NCI-H146 treated with DMSO at 0.1 percent for 48 hours (cell line): ENCODE measurements at regions not wholly inside any gene's neighbourhood (a gene's known extent, or its start where the extent isn't known, plus 50 kb on each side); places are given as distances from the start of the nearest gene placed in this dataset.

Source experiments
- DNase-seq: peaks from one replicate; lab custom pipeline; 2025; ENCODE audit not compliant: unreplicated experiment; lab: John Stamatoyannopoulos, UW

DNA sequence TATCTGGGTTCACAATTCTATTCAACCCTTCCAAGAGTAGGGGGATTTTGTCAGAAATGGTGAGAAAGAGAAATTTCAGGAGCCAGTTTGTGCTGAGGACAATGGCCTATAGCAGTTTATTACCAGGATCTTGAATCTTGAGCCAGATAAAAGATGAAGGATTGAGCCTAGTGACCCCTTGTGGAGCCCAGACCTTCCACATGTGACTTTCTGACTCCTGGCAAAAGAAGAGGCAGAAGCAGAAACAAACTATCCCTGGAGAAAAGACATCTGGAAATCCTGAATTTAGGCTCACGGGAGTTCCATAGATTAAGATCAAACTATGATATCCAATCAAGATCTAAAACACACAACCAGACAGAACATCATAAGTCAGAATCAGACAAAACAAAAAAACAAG, 60.9 kb upstream of the CHRM2 start:
- DNase-seq = no peak

DNA sequence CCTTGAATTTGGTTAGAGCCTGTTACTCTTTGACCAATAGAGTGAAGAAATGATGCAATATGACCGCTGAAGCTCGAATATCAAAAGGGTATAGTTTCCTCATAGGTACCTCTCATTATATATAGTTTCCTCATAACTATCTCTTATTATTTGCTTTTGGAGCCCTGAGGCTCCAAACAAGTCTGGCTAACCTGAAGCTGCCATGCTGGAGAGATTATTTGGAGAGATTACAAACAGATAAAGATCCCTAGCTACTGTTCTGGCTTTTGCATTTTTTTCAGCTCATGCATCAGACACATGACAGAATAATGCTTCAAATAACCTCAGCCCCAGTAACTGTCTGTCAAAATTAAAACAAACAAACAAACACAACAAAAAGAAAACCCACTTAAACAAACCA, 65.4 kb upstream of the CHRM2 start:
- DNase-seq = no peak

DNA sequence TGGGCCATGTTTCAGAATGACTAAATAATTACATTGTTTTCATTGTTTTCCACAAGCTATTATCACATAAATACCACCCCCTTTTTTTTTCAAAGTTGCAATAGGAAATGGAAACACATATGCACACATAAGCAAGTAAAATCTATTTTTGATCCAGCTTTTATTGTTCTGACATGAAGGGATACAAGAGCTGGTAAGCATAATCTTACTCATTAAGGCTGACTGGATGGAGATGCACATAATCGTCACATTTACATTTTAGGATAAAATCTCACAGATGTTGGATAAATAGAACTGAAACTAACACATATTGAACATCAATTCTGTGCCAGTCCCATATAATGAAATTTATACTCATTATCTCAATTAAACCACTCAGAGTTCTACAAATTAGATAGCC, 84.5 kb upstream of the CHRM2 start:
- DNase-seq = no peak

DNA sequence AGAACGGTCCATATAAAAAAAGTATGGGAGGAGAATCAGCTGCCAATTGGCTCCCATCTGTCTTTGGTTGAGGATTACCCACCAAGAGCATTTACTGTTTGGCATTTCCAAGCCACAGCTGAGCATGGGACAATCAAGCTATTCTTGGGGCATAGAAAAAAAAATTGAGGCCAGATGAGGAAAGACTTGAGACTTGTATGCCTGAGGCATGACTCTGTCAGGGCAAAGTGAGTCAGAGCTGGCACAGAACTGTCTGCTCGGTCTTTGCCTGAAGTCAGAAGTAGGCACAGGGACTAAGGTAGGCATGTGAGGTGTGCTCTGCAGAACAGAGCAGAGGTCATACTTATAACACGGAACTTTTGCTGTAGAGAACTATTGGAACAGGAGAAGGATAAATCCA, 126.5 kb upstream of the CHRM2 start:
- DNase-seq = no peak

DNA sequence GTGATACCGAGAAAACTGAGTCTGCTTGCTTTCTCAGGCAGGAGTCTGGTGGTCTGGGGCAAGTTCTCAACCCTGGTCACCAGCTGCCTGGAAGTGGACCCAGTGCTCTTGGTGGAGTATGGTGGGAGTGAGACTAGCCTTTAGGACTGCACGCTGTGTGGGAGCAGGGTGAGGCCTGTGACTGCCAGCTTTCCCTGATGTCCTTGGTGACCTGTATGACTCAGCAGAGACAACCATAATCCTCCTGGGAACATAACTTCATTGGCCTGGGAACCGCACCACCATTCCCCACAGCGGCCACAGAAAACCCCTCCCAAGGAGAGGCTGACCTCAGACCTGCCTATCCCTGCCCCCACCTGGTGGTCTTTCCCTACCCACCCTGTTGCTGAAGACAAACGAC, 139.5 kb upstream of the CHRM2 start:
- DNase-seq = no peak

DNA sequence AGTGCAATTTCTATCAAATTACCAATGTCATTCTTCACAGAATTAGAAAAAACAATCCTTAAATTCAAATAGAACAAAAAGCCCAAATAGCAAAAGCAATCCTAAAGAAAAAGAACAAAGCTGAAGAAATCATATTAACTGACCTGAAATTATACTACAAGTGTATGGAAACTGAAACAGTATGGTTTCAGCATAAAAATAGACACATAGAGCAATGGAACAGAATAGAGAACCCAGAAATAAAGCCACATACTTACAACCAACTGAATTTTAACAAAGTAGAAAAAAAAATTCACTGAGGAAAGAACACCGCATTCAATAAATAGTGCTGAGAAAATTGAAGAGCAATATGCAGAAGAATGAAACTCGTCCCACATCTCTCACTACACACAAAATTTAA, 142.0 kb upstream of the CHRM2 start:
- no peak for DNase-seq

DNA sequence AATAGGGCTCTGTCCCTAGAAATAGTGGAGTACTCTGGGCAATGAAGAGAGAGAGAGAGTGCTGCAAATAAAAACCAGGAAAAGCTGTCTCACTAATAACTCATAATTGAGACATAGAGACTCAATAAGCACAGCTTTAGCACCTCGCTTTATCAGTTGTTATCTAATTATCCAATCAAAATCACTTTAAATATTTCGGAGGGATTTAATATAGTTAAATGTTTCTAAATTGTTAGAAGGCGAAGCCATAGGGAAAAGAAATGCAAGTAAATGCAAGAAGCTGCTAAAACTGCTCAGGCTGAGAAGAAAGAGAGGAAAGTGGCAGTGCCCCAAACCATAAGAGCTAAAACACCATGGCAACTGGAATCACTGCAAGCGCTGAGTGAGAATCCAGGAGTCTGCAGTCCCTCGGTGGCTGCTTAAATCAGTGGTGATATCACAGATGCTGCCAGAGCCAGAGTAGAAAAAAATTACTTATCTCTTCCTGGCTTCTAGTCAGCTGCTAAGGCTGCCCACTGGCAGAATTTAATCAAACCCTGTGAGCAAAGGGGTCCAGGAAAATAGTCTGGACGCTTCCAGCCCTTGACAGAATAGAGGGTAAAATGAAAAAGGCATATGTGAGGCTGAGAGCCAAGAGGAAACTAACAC, 150.4 kb upstream of the CHRM2 start:
- DNase-seq = no peak

DNA sequence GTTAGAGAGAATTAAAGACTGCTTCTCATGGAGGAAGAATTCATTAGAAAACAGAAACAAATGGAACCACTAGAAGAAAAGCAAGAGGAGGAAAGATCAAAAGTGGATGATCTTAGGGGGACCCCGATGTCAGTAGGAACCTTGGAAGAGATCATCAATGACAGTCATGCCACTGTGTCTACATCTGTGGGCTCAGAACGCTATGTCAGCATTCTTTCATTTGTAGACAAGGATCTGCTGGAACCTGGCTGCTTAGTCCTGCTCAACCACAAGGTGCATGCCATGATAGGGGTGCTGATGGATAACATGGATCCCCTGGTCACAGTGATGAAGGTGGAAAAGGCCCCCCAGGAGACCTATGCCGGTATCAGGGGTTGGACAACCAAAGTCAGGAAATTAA, 154.4 kb upstream of the CHRM2 start:
- DNase-seq = no peak

DNA sequence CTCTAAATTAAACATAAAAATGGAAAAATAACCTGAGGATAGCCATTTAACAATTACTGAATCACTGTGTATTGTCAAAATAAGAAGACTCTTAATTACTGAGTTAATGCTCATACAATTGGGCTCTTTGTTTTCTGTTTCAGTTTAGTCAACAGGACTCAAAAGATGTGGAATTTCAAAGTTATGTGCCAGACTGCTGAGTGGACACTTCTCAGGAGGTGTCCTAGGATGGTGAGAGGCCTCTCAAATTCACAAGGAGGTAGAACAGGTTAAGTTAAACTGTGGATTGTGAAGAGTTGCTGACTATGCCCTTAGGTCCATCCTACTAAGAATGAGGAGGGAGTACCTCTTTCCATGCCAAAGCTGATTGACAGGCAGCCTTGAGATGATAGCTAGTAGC, 157.7 kb upstream of the CHRM2 start:
- no peak for DNase-seq

DNA sequence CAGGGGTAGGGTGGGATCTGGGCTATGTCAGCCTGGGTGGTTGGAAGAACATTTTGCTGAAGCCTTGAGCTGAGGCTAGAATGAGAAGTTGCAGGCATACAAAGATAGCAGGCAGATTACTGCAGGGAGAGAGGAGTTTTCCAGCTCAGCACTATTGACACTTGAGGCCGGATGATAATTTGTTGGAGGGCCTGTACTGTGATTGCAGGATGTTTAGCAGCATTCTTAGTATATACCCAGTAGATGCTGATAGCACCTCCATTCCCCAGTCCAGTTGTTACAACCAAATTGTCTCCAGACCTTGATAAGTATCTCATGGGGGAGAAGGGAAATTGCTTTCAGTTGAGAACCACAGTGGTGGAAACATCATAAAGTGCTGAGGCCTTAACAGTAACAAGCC, 158.6 kb upstream of the CHRM2 start:
- no peak for DNase-seq

DNA sequence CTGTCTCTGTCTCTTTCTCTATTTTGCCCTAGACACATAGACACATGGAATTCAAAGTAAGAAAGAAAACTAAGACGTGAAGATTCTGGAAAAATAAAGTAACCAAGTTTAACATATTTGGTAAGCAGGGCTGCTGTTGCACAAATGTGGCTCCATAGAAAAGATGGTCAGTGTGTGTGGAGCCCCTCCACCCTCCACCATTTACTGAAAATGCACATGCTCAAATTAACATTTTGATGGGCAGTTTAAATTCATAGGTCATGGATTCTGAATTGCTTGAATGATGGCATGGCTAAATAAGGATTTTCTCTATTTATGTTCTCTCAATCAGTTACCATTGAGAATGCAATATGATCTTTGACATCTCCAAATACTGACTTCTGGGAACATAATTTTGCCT, 165.5 kb upstream of the CHRM2 start:
- DNase-seq = no peak

DNA sequence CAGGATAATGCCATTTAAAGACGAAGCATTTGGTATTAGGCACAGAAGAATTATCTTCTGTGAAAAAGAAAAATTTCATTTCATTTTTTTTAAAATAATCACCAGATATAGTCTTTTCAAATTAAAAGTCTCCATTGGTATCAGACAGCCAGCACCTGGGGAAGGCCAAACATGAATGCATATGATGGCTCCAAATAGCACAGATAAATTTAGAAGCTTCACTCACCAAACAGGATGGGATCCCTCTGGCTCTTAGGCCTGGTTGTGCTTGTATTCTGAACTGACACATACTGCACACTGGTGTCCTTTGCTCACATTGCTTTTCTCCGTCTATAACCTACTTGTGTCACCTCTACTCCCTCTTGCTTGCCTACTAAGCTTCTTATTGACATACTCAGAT, 169.5 kb upstream of the CHRM2 start:
- DNase-seq = no peak

DNA sequence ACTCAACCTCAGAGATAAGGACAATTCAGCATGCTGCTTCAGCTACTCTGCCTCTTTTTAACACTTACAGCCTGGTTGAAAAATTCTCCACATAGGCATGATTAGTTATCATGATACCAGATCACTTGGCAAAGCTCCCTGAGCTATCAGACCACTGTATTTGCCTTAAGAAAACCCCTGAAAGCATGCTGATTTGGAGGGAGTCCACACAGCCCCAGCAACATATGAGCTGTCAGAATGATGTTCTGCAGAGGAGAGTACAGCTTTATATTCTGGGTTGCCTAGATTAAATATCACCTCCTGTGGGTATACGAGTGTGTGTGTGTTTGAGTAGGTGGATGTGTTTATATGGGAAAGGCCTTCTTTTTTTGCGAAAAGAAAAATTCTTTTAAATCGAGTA, 170.2 kb upstream of the CHRM2 start:
- DNase-seq = no peak

DNA sequence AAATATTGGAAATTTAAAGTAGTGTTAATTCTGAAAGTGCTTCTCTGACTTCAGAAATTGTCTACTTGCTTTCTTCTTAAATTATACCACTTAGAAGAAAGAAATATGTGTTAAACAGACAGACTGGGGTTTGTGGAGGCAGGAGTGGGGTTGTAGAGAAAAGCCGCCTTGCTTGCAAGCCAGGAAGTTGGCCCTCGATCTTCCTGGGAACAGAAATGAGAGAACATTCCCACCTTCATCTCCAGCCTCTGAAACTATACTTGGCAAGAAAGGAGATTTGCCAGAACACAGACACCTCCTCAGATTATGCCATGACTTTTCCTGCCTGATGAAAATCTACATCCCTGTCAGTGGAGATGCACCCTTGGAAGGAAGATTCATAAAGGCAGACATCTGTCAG, 171.2 kb upstream of the CHRM2 start:
- no peak for DNase-seq

DNA sequence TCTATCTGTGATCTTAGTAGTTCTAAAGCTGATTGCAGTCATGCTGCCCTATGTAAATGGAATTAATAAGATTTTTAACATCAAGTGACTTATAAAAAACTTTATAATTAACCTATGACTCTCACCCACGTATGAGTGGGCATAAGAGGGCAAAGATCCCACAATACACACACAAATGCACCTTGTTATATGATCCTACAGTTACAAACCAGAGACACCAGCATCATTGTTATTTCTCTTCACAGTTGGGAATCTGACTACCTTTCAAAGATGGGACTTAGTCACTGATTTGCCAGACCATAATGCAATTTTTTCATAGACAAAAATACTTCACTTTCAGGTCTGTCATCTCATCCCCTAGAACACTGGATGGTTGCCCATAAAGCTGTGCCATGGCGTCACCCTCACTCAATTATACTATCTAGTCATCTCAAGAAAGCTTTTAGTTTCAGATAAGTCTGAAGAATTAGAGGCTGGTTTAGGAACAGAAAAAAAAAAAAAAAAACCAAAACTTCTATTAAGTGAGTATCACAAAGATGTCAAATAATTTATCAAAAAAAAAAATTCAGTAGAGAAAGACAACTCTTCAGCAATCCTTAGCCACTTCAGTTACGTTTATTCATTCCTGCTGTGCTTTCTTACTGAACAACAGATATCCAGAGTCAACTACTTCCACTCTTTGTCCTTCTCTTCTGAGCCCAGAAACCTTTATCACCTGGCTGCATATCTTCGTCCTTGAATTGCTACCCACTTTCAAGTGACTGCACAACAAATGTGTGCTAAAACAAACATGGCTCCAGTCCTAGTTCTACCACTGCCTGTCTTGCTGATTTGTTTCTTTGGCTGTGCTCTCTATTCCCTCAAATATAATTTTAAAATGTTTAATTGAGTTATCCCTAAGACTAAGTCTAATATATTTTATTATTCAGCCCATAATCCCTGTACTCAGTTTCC, 175.0 kb upstream of the CHRM2 start:
- DNase-seq = no peak

DNA sequence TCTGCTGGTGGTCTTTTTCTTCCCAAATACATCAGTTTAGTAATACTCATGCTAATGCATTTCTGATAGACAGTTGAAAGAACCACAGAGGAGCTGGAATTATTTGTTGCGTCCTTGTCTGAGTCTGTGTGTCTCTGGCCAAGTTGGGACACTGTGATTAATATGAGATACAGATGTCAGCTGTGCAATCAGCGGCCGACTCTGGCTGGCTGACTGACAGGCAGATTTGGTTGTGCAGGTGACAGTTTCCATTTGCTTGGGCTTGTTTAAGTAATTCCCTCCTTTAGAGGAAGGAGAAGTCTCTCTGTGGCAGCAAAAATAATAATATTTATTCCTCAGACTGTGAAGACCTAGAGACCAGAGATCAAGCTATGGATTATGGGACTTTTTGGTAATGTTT, 176.2 kb upstream of the CHRM2 start:
- DNase-seq = no peak

DNA sequence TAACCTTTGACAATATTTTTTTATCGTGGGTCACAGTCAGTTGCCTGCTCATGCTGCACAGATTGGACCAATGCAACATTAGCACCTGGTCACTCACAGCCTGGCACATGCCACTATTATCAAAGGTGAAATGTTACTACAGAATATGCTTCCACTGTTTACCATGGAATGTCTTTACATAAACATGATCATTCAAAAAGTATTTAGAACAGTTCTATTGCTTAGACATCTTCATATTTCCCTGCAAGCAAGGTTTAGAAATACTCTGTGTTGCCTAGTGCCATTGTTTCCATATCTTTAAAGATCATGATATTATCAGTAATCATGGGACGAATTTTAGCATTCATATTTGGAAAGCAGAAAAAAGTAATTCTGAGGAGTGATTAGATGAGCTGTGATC, 179.9 kb upstream of the CHRM2 start:
- no peak for DNase-seq

DNA sequence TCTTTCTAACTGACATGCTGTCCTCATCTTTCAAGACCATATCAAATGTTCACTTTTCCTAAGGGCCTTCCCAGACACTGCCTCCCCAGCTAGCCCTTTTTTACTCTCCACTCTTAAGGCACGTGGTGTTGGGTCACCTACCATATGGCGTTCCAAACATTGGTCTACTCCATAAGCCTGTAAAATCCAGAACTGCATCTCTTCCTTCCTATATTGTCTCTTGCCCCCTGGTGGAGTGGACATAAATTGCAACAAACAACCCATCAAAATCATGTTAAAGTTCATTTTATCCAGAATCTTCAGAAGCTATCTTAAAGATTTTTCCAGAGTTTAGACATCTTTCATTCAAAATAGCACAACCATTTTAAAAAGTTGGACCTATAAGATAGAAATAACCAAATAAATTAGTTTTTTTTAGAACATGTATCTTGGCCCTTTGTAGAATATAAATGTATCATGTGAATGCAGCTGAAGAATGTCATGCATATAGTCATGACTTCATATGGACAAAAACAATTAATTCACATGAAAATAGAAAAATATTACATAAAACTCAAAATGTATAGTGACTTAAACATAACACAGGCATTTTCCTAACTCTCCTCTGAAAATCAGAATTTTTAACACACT, 180.6 kb upstream of the CHRM2 start:
- DNase-seq = no peak

DNA sequence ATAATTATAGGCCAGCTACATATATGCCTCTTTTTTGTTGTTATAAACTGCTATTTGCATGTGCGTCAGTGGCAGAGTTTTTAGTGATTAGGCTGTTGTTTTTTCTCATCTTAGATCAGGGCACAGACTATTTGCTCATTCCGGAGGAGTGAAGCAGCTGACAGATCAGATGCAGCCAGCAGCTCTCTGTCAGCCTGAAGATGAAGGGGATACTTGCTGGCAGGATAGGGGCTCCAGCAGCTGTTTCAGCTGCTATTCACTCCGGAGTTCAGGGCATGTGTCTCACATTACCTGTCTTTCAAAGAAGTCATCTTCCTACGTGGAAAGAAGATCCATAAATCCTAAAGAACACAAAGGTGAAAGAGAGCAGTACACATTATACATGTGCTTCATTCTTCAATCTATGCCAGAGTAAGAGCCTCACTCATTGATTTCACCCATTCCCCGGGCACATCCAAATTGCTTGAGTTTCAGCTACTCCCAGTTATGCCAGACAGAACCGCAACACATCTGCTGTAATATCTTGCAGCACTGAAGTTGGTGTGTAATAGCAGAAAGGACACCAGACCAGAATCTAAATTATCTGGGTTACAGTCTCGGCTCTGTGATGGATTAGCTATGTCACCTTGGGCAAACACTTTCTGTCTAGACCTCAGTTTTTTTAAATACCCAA, 182.8 kb upstream of the CHRM2 start:
- DNase-seq = no peak

DNA sequence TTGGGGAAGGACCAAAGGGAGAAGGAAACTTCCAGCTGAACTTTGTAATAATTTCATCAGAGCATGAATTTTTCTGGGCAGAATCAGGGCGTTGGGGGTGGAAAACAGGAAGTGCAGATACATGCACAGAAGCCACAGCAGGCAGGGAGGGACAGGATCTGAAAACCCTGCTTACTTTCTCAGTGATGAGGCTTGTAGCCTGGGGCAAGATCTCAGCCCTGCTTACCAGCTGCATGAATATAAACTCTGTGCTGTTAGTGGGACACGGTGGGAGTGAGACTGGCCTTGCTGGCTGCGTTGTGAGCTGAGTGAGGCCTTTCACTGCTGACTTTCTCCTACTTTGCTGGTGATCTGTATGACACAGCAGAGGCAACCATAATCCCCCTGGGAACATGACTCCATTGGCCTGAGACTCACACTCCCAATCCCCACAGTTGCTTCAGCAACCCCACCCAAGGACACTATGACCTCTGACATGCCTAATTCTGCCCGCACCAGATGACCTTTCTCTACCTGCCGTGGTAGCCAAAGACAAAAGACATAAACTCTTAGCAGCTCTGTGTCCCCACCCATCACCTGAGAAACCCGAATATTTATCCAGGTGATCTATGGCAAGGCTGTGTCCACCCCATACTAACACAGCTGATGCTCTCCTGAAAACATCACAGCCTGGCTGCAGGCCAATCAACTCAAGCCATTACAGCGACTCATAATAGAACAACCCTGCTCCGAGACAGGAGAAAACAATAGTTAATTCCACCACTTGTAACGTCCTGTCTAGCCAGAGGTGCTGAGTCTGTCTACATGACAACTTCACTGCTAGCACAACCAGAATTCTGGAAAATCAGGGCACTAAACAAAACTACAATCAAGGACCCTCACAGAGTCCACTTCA, 190.7 kb upstream of the CHRM2 start:
- DNase-seq = no peak

DNA sequence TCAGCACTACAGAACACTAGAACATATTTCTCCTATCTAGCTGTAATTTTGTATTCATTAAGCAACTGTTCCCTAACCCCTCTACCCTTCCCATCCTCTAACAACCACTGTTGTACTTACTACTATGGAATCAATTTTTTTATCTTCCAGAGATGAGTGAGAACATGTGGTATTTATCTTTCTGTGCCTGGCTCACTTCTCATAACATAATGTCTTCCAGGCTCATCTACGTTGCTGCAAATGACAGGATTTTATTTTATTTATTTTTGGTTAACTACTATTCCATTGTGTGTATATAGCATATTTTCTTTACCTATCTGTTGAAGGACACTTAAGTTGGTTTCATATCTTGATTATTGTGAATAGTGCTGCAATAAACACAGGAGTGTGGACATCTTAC, 200.9 kb upstream of the CHRM2 start:
- no peak for DNase-seq
